Pulmonary artery endothelial cell (primary cell): ENCODE measurements at regions not wholly inside any gene's neighbourhood (a gene's known extent, or its start where the extent isn't known, plus 50 kb on each side); places are given as distances from the start of the nearest gene placed in this dataset.
"Not testable (repeated sequence)": the region's sequence is repeated elsewhere in the genome, so short reads cannot be mapped to it uniquely, and the experiment has no call there.

Experiments
- DNase-seq: peaks from one replicate; pipeline ENCODE4 v3.0.0-alpha.2; 2011; ENCODE audit warnings: low read depth, low spot score

GRCh38 chr3:81869382-81869781, 107.9 kb upstream of the GBE1 start:
- DNase-seq: no peak

GRCh38 chr3:81868597-81868996, 107.2 kb upstream of the GBE1 start:
- DNase-seq: no peak

GRCh38 chr3:81867875-81868274, 106.4 kb upstream of the GBE1 start:
- DNase-seq: no peak

GRCh38 chr3:81865164-81865563, 103.7 kb upstream of the GBE1 start:
- not testable (repeated sequence) for DNase-seq

- no peak for DNase-seq
Observed at GRCh38 chr3:81864272-81864671, 102.8 kb upstream of the GBE1 start.

- DNase-seq: no peak
Observed at GRCh38 chr3:81863756-81864155, 102.3 kb upstream of the GBE1 start.

- no peak for DNase-seq
Observed at GRCh38 chr3:81861593-81861992, 100.1 kb upstream of the GBE1 start.

GRCh38 chr3:81859524-81859923, 98.1 kb upstream of the GBE1 start:
- no peak for DNase-seq

GRCh38 chr3:81853431-81853830, 92.0 kb upstream of the GBE1 start:
- DNase-seq: no peak

GRCh38 chr3:81851176-81851575, 89.7 kb upstream of the GBE1 start:
- DNase-seq: no peak

- DNase-seq: no peak
Observed at GRCh38 chr3:81846988-81847387, 85.5 kb upstream of the GBE1 start.

- DNase-seq: no peak
Observed at GRCh38 chr3:81841540-81841939, 80.1 kb upstream of the GBE1 start.

GRCh38 chr3:81839504-81840094, 78.2 kb upstream of the GBE1 start:
- no peak for DNase-seq

GRCh38 chr3:81838457-81838856, 77.0 kb upstream of the GBE1 start:
- no peak for DNase-seq

GRCh38 chr3:81837071-81837593, 75.7 kb upstream of the GBE1 start:
- no peak for DNase-seq

- no peak for DNase-seq
Observed at GRCh38 chr3:81829937-81830336, 68.5 kb upstream of the GBE1 start.

GRCh38 chr3:81829272-81829671, 67.8 kb upstream of the GBE1 start:
- not testable (repeated sequence) for DNase-seq

GRCh38 chr3:81823882-81824395, 62.5 kb upstream of the GBE1 start:
- DNase-seq: no peak

- DNase-seq: no peak
Observed at GRCh38 chr3:81823086-81823485, 61.6 kb upstream of the GBE1 start.

GRCh38 chr3:81816473-81817250, 55.2 kb upstream of the GBE1 start:
- DNase-seq: no peak

GRCh38 chr3:81812098-81812497, 50.7 kb upstream of the GBE1 start:
- not testable (repeated sequence) for DNase-seq
